ENCODE measurements at regions not wholly inside any gene's neighbourhood (a gene's known extent, or its start where the extent isn't known, plus 50 kb on each side); places are given as distances from the start of the nearest gene placed in this dataset.
"Not testable (repeated sequence)": the region's sequence is repeated elsewhere in the genome, so short reads cannot be mapped to it uniquely, and the experiment has no call there.

DNA sequence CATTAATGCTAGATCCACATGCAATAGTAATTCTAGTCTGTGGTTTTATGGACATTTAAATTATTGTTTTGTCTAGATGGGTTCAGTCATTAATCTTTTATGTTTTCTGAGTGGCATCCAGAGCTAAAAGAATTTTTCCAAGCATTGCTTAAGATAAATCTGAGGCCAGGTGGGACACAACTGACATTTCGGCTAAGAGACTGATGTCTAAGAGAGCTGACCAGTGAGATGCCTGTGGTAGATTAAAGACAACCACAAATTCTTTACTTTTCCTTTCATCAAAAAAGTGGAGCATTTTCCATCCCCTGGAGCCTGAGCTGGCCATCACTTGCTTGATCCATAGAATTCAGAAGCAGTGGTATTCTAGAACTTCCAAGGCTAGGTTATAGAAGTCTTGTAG is 182.2 kb downstream of the NRP2 start:
- DNase-seq, result no peak

DNA sequence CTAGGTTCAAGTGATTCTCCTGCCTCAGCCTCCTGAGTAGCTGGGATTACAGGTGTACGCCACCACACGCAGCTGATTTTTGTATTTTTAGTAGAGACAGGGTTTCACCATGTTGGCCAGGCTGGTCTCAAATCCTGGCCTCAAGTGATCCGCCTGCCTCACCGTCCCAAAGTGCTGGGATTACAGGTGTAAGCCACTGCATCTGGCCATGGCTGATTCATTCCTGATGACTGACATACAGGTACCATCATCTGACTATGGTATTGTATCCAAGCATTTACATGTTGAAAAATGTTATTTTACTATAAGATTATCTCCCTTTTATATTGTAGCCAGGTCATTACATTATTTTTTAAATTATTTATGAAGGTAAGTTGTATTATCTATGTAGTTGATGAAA is 180.5 kb downstream of the NRP2 start:
- DNase-seq, result not testable (repeated sequence)

DNA sequence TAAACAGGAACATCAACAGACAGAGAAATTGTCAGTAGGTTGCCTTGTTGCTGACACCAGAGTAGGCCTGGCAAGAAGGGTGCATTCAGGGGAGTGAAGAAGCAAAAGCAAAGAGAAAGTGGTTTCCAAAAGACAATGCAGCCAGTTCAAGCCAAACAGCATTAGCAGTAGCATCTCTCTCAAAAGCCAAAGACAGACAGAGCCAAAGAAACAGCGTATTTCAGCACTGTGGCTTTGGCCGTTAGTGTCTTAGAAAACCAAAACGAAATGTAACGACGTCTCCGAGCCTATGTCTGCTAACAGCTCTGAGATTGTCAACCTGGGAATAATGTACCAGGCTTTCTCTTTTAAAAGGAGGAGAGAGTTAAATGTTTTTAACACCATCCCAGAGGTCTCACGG is 178.6 kb downstream of the NRP2 start:
- no peak for DNase-seq

DNA sequence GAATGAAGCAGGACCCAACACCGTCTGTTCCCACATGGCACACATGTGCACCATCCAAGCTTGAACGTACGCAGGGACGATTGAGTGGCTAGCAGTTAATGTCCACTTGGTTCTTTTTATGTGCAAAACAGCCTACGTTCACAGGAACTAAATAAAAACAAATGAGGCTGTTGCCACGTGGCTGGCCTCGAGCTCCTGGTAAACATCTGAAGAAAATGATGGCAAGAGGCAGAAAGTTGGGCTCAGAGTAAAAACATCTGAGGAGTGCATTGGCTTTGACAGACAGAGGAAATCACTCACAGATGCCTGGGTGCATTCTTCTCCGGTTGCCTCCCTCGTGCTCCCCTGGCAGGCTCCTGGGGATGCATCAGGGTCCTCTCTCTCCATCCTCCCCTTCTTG is 177.9 kb downstream of the NRP2 start:
- no peak for DNase-seq

DNA sequence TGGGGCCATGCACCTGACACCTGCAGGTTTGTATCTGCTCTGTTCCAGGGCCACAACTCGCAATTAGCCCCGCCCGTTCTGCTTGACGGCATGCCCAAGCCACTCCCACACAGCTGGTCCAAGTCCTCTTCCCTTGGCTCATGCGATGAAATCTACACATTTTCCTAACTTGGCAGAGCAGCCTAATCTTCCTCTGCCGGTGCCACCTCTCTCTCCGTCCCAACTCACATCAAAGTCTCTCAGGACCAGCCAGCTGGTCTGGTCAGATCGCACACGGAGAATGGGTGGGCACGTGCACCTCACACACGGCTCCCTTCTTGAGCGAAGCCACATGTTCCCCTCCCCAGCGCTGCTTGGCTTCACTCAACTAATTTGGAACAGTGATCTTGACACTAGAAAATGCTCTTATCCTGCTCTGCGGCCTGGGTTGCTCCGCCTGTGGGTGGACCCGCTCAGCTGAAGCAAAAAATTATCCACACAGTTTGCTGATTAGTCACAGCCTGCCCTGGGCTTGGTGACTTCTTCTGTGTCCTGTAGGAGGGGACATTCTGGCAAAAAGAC is 176.7 kb downstream of the NRP2 start:
- DNase-seq, result no peak

DNA sequence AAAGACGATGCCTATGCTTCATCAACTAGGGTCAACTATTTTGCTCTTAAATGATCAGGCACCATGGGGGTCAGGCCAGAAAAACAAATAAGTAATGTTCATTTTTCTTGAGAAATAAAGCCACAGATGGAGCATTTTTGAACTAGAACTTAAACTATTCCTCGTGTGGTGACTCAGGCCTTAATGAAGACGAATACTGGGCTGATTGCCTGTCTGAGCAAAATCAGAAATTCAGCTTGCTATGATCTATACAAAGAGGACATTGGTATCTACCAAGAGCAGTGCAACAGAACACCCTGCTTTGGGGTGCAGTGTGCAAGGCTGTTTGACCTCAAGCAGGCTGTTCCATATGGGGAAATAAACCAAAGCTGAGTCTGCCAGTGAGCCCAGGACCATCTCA is 176.0 kb downstream of the NRP2 start:
- no peak for DNase-seq

DNA sequence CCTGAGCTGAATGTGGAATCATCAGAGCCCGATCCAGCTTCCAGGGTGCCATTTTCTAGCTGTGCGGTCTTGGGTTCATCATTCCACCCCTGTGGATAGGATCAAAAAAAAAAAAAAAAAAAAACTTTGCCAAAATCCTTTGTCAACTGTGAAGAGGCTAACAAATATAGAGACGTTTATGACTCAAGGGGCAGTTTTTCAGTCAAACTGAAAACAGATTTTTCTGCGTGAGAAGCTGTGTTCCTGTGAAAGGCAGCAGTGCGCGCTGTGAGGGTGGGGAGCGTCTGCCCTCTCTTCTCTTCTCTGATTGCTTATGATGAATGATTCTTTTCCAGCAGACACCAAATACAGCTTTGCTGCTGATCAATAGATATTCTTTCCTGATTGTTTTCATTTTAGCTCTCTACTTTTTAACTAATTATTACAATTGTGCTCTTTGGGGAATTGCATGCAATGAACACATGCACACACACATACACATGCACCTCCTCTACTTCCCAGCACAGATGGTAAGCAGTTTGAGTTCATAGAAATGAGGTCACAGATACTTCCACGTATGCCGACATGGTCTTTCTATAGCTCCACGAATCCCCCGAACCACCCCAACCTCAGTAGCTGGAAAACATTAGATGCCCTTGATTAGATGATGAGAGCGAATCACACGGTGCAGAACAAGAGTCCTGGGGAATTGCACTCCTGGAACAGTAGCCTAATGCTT is 175.4 kb downstream of the NRP2 start:
- DNase-seq, result no peak

DNA sequence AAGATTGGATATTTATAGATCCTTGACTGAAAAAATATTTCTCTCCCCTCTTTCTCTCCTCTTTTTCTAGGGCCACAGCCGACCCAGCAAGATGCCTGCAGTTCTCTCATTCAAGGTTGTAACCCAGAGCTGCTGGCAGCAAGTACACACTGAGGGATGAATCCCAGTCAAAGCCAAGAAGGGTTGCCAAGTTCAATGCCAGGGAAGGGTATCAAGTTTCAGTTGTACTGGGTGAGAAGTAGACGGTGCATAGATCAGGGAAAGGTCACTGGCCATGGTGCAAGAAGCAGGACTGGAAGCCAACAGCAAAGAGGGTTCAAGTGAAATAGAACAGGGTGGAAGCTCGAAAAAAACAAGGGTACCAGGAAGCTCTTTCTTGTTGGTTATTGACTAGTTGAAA is 170.2 kb downstream of the NRP2 start:
- no peak for DNase-seq

DNA sequence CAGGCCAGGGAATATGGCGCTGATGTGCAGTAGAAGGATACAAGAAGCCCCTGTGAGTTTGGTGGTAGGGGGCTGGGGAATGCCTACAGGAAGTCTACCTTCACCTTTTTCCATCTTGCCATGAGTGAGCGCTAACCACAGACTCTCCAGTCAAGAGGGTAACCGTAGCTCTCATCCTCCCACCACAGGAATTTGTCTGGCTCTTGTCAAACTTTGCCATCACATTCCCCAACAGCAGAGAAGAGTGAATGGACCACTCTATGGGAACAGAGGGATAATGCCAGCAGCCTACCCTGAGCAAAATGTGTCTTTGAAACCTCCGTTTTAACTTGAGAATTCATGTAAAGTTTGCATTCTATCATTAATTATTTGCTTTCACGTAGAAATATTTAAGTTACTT is 168.3 kb downstream of the NRP2 start:
- DNase-seq, result no peak

DNA sequence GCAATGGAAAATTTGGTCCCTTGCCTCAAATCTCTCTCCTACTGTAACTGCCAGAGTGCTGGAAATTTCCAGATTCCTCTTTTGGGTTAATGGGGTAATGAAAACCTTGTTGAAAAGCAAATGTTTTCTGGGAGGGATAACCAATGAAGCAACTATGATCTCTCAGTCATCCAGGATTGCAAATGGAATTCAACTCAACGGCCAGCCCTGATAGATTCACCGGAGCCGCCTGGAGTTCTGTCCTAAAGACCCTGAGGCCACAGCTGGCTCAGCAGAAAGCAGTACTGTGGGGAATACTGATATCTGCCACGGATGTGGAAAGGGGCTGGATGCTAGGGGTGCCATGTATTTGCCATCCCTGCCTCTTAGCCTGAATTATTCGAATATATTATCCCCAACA is 167.8 kb downstream of the NRP2 start:
- DNase-seq, result no peak

DNA sequence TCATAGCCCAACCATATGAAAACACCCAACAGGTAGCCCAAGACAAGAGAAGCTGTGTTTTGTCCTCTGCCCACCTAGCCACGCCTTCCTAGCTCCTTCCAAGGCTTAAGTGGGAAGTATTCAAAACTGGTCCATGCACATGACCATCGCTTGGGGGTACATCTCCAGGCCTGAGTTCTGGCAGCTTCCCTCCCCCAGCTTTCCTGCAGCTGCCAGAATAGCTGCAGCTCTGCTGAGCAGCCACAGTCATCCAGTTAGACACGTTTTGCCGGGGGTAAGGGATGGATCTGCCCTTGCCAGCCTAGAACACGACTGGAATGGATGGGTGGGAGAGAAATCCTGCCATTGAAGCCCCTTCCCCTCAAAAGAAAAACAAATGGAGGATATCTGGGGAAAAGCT is 166.8 kb downstream of the NRP2 start:
- no peak for DNase-seq

DNA sequence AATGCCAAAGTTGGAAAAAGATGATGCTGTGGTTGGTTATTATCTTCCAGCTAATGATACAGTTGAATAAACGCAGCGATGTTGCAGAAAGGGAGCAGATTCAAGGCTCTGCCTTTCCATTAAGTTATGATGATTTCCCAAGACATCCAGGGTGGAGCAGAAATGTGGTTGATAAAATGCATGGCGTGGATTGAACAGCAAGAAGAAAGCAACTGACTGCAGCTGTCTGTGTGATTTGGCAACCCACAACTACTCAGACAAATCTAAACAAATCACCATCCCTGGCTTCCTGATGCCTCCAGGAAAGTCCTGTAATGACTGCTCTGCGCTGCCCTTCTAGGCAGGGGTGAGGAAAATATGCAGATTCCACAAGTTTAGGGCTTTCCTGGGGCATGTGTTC is 166.3 kb downstream of the NRP2 start:
- DNase-seq, result no peak

Data from NCI-H2107 (cell line).